Activated T-cell treated with anti-CD3 and anti-CD28 coated beads for 1 hour (primary cell): ENCODE measurements at regions not wholly inside any gene's neighbourhood (a gene's known extent, or its start where the extent isn't known, plus 50 kb on each side); places are given as distances from the start of the nearest gene placed in this dataset.

ENCODE experiments used
- DNase-seq: peaks from one replicate; pipeline ENCODE4 v3.0.0-alpha.2; 2020; ENCODE audit warnings: low read depth

DNA sequence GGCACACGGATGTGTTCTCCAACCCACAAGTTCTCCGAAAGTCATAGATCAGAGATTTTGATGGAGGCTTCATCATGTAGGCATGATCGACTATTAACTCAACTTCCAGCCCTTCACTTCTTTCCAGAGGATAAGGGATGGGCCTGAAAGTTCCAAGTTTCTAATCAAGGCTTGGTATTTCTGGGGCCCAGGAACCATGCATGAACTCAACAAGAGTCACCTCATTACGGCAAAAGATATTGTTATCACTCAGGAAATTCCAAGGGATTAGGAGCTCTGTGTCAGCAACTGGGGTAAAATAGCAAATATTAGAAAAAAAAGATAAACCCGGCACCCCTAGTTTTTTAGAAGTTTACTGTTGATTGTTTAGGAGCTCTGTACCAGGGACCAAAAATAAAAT is 240.1 kb upstream of the PPP1R2C start:
- no peak for DNase-seq

DNA sequence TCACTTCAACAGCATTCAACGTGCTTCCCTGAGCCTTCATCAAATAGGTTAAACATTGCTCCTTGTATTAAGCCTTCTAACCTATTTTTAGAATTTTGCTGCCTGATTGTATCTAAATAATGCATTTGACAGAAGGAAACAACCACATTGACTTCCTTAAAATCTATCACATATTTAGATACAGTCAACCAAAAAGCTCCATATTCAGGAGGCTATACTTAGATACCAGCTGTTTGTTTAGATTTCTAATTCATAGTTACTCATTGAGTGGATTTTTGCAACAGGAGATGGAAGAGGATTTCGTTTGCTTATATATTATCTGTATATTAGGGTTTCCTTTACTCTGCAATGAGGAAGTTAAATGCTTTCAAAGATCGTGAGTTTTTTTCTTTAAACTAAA is 241.1 kb upstream of the PPP1R2C start:
- DNase-seq: no peak

DNA sequence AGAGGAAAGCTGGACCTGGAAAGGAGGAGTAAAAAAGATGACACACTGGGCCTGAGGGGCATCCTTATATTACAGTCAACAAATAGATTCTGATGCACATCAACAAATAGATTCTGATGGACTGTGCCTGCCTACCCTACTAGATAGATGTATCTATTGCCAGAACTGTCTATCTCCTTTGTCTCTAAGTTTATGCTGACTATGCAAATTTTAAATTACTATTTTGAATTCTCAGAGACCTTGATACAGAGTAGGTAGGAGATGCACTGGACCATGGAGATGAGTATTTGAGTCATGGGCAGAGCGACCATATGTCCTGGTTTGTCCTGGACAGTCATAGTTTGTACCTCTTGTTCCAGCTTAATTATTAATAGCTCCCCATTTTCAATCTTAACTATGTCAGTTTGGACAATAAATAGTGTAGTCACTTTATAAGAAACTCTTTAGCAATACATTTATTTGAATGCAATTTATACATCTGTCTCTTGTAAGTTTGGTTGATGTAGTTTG is 247.9 kb upstream of the PPP1R2C start:
- no peak for DNase-seq

DNA sequence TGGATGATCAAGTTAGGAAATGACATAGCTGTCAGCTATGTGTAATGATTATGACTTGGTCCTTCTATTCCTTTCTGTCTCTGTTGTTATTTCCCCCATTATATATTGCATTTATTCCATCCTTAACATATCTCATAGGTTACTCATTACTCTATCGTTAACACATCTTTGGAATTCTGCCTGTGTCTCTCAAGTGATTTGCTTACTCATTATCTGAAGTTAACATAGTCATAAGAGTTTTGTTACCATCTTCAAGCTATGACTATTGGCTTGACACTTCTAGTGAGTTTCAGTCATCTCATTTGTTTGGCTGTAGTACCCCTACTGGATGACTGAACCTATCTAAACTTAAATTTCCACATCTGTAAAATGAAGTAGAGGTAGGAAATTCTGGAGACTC is 286.1 kb upstream of the PPP1R2C start:
- no peak for DNase-seq

DNA sequence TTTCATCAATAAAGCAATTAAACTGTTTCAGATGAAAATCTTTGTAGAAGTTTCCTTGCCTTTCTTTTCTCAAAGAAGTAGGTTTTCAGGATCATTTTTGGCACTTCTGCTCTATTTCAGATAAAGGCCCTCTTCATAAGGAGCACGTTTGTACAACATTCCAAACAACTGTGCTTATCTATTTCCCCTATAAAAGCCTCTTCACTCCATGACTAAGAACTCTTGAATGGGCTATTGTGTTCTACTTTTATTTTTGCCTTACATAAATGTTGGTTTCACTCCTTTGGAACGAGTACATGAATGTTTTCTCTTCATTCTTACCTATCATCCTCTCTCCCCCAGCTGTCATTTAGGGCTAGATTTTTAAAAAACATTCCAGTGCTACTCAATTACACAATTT is 288.0 kb upstream of the PPP1R2C start:
- DNase-seq: no peak

DNA sequence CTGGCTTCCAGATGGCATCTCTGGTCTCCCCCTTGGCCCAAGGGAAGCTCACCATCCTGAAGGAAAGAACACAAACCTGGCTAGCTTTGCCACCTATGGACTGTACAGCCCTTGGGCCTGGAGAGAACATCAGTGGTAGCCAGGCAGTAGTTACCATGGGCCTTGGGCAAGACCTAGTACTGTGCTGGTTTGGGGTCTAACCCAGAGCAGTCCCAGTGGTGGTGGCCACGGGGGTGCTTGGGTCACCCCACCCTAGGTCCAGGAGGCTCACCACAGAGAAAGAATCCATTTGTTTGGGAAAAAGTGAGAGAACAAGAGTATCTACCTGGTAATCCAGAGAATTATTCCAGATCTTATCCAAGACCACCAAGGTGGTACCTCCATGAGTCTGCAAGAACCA is 290.7 kb upstream of the PPP1R2C start:
- no peak for DNase-seq

DNA sequence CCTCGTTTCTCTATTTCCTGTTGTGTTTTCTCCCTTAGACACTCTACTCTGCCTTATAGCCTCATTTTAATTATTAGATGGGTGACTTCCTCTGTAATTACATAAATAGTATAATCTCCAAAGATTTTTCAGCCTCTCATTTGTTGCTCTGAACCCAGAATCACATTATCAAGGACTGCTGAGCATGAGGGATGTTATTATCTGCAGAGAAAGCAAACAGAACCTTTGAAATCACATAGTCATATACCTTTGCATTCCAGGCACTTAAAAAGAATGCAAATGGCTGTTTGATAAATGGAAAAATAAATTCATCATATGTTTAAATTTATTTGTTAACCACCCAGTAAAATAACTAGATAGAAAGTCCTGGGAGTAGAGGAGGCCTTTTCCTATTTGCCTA is 305.1 kb upstream of the PPP1R2C start:
- DNase-seq: no peak

DNA sequence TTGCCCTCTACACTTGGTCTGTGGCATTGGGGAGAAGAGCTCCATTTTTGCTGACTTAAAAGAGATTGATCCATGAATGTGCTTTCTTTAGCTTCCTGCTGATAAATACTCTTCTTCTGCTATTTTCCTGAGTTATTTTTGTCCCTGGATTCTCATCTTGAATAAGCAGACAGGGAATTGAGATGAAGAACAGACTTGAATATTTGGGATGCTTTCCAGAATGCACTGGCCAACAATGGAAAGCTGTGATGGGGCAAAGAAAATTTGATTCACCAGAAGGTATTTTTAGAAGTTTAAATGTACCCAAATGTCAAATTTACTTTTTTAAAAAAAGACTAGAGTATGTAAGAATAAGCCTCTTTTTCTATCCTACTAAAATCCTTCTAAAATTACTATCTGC is 309.9 kb upstream of the PPP1R2C start:
- no peak for DNase-seq

DNA sequence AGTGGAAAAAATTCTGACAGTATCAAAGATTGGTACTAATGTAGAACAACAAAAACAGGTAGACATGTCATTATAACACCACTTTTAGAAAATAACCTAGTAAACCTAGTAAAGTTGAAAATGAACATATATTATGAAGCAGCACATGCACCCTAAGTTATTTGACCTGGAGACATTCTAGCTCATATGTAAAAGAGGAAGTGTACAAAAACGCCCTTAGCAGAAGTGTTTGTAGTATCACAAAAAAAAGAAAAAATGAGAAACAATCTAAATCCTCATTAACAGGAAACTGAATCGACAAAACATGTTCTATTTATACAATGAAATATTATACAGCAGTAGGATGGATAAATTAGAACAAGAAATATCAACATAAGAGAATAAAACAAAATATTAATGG is 318.9 kb upstream of the PPP1R2C start:
- no peak for DNase-seq

DNA sequence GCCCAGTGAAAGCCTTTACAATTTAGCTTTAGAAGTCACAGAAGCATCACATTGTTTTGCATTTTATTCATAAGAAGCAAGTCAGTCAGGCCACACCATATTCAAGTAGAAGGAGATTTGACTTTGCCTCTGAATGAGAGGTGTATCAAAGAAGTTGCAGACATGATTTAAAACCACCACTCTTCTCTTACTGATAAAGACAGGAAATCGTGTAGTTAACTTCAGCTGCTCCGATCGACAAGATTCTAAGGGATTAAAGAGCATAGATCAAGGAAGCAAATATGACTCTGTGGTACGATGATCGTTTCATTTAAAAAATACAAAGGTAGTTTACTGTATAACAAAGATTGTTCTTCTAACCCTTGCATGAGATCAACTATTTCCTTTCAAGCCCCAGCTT is 328.0 kb upstream of the PPP1R2C start:
- DNase-seq: no peak

DNA sequence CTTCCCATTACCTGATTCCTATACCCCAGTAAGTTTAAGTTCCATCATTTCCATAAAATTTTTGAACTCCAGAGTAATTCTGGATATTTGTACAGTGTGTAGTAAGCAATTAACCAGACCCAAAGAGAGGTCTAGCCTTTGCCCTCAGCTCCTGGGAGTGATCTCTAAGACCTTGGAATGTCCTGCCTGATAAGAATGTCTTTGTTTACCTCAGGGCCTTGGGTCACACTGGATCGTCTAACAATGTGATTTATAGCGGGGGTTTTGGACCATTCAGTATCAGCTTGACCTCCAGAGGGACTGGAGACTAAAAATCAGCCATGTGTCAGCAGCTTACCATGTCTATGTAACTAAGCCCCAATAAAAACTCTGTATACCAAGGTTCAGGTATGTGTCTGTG is 330.9 kb upstream of the PPP1R2C start:
- no peak for DNase-seq

DNA sequence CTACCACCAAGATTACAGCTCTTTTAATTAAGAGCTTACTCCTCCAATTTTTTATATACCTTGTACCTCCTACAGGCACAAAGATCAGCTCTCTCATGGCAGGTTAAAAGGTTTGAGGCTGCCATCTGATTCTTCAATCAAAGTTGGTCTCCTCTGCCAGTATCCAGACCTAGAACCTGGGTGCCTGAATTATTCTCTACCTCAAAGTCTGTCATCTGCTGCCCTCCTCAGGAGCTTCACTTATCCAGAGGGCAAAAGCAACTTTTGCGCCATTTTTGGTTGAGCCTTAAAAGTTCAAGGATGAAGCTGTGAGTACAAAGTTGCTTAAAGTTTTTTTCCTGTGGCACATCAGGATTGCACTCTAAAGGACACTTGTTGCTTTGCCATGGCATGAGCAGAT is 343.7 kb upstream of the PPP1R2C start:
- DNase-seq: no peak

DNA sequence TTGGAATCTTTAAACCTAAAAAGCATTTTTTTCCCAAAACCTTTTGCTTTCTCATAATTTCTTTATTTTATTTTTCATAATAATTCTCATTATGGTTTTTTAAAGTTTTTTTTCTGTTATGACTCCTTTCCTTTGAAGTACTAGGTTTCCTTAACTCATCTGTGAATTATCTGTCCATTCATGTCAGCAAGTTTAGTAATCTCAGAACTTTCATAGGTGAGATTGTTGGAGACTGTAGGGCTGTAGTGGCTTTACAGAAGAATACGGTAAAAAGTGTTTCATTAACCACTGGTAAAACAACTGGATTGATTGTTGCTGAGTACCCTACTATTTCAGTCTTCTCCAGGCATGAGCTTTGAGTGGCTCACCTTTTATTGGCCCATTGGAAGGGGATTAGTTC is 361.7 kb upstream of the PPP1R2C start:
- DNase-seq: no peak

DNA sequence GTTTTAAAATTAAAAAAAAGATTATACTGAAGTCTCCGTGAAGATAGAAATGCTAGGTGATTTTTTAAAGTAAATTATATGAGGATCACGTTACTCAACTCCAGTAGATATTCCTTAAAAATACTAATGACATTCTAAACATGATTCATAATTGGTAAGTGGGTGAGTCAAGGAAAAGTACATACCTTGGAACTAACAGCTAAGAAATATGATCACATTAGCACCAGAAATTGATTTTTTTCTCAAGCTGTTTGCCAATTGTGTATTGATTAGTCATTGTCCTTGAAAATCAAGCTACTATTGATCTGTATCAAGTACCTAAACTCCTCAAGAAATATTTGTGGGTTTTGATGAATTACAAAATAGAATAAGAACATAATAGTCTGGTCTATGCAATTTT is 362.6 kb upstream of the PPP1R2C start:
- no peak for DNase-seq

DNA sequence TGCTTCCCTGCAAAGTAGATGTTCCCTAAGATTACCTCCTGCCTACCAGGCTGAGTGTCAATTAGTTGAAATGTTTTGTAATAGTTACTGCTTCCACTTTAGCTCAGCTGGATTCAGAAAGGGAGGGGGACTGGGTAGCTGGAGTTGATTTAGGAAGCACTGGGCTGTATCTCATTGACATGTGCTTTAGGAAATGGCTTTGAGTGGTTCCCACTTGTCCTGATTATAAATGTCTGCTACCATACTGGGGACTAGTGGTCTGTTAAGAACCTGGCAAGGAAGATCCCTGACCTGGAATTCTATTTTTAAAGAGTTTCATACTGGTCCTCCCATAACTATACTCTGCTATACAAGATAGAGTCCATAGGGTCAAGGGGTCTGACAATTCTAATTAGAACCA is 363.9 kb upstream of the PPP1R2C start:
- DNase-seq: no peak

DNA sequence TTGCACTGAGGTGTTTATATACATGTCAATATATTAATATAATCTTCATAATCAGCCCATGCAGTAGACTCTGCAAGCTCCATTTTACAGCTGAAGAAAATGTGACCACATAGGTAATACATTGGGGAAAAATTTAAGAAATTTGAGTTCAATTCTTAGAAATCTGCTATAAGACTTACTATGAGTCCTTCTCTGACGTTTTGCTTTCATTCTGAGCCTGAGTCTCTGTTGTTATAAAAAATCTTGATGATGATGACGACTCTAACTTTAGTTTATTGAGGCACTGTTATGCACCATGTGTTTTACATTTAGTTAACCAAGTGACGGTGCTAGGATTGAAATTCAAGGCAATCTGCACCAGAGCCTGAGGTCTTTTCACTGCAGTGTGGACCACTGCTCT is 370.3 kb upstream of the PPP1R2C start:
- DNase-seq: no peak

DNA sequence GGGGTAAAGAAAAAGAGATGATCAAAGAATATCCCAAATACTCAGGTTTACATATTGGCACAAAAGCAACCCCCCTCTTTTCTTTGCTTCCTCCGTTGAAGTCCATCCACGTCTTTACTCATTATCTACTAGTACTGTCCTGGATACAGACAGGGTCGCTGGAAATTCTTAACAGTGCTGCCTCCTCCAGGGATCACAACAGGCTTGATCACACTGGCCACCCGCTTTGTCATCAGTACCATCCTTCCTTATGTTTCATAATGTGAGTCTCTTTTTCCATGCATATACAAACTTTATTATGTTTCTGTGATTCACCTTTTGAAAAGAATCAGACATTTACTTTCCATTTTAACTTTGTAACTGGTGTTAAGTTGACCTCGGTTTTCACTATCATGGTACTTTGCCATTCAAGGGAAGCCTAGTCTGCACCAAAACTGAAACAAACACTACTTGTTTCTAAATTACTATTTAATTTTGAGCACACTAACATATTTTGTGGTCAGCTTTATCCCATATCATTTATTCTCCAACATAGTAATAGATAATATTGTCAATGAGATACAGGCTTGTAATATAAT is 387.5 kb upstream of the PPP1R2C start:
- no peak for DNase-seq

DNA sequence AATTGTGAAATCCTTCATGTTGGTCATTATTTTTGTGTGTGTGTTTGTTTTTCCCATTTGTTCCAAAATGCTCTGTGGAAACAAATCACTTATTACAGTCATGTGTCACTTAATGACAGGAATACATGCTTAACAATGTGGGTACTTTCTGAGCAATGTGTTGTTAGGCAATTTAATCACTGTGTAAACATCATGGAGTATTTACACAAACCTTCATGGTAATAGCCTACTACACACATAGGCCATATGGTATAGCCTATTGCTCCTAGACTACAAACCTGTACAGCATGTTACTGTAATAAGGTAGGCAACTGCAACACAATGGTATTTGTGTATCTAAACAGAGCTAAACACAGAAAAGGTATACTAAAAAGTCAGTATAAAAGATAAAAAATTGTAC is 388.9 kb upstream of the PPP1R2C start:
- no peak for DNase-seq

DNA sequence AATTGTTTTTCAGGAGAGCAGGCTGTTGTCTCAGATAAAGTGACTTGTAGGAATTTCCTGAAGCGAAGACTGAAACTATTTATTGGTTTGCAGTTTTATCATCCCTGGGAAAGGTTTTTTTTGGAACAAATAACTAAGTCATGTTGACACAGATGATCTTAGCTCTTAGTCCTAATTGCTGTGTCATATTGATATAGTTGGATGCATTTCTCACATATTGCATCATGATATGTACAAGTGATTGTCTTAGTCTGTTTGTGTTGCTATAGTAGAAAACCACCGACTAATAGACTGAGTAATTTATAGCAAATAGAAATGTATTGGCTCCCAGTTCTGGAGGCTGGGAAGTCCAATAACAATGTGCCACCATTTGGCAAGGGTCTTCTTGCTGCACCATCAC is 397.5 kb upstream of the PPP1R2C start:
- no peak for DNase-seq

DNA sequence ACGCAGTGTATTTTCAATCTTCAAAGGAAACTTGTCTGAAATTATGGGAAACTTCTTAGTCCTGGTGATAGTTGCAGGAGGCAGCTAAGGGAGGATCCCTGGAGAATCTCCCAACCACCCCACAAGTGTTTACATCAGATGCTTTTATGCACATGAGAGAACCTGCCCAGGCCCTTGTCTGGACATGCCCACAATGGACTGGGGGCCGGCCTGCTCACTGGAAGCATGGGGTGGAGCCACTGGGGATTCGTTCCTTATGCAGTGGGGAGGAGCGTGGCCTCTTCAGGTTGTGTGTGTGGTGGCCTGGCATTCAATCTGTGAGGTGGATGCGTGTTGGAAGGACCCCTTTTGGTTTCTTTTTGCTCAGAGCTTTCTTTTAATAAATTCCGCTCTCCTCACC is 398.7 kb upstream of the PPP1R2C start:
- DNase-seq: no peak

DNA sequence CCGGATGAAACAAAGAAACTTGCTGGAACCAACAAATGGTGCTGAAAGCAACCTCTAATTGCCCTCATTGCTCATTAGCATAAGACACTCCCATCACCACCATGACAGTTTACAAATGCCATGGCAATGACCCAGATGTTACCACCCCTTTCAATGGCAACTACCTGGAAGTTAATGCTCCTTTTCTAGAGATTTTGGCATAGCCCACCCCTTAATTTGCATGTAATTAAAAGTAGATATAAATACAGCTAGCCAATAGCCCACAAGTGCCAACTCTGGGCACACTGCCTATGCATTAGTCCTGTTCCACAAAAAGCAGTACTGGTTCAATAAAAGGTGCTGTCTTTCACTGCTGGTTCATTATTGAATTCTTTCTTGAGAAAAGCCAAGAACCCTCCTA is 410.3 kb upstream of the PPP1R2C start:
- DNase-seq: no peak

DNA sequence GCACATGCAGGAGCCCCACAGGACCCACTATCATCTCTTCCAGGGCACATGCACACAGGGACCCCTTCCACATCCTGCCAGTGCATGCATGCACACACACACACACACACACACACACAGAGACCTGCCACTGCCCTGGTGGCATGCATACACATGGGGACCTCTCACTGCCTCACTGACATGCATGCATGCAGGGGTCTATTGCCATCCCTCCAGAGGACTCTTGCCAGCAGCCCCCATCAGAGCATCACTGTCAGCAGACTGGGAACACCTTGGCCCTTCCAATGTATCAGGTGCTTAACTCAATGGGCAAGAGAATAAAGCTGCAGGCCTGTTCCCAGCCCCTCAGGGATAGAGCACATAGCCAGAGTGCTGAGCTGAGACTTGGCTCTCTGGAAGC is 433.6 kb upstream of the PPP1R2C start:
- DNase-seq: no peak

DNA sequence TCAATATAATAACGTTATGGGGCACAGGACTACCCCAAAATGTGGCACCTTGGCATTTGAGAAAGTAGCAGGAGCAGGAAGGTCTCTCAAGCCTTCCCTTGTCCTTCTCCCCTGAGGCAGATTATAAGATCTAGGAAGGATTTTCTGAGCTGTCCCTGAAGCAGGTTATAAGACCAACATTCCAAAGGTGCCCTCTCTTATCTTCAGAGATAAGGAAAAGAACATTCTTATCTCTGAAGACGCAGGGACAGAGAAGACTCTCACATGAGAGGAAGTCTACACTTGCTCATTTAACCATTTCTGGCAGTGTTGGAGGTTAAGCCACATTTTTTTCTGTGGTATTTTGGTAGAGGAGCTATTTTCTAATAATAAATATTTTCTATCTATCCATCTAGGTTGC is 437.9 kb upstream of the MAOA start:
- DNase-seq: no peak

DNA sequence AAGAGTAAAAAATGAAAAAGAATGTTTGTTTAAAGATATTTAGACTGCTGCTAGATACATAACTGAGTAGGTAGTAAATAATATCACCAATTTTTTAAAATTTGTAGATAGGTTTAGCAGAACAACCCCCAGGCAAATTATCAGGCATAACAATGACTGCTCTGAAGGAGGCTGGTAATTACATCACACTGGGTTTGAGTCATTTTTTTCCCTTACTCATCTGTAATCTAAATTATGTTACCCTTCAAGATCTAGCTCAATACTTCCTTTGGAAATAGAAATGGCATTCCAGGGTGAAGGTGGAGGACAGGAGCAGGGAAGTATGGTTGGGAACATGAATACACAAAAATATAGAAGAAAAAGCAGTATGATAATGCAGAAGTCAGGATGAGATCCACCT is 431.6 kb upstream of the MAOA start:
- DNase-seq: no peak
